ENCODE measurements at regions not wholly inside any gene's neighbourhood (a gene's known extent, or its start where the extent isn't known, plus 50 kb on each side); places are given as distances from the start of the nearest gene placed in this dataset.

DNA sequence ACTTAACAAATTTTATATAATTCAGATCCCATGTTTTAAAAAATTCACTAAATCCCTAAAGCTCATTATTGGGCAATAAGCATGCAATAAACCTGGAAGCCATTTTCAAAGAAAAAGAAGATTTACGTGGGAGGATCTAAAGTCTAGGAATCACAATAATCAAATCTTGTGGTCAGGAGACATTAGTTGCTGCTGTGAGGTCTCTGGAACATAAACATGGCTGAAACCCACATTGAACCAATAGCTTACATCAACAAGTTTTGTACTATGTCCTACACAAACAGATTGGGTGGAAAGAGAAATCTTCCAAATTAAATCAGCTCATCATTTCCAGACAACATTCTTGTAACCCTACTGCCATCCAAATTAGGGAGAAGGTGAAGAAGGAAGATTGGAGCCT lies 121.9 kb upstream of the EPHA3 start:
- Histone ChIP-seq H3K4me3 (ENCODE audit: low read length) (no peak overlapping the region), H3K27ac (ENCODE audit: low read length) (no peak overlapping the region), H3K27me3 (ENCODE audit: control insufficient read depth, insufficient read depth, low read length) (no peaks in the 10 kb centered on the region), H3K9me3 (replicated peaks; ENCODE audit: control insufficient read depth, low read depth, low read length) (no peaks in the 10 kb centered on the region), H3K4me1 (ENCODE audit: control insufficient read depth, insufficient read depth, low read length) (no peaks in the 10 kb centered on the region), H3K36me3 (ENCODE audit: control insufficient read depth, insufficient read depth, low read length) (no peaks in the 10 kb centered on the region)
- DNase-seq, result peak; percentile 11
- WGBS (ENCODE audit: insufficient coverage), result no CpG with 5 or more reads among the region's 1 CpG

GRCh38 chr3:88986834-88987233 lies 120.6 kb upstream of the EPHA3 start:
- Histone ChIP-seq H3K27me3 (ENCODE audit: control insufficient read depth, insufficient read depth, low read length) (no peaks in the 10 kb centered on the region), H3K4me3 (ENCODE audit: low read length) (no peak overlapping the region), H3K27ac (ENCODE audit: low read length) (no peak overlapping the region), H3K4me1 (ENCODE audit: control insufficient read depth, insufficient read depth, low read length) (no peaks in the 10 kb centered on the region), H3K9me3 (replicated peaks; ENCODE audit: control insufficient read depth, low read depth, low read length) (no peaks in the 10 kb centered on the region), H3K36me3 (ENCODE audit: control insufficient read depth, insufficient read depth, low read length) (no peaks in the 10 kb centered on the region)
- WGBS (ENCODE audit: insufficient coverage), result 40% methylated on average over 1 of the region's 2 CpGs
- peak; percentile 21 for DNase-seq

DNA sequence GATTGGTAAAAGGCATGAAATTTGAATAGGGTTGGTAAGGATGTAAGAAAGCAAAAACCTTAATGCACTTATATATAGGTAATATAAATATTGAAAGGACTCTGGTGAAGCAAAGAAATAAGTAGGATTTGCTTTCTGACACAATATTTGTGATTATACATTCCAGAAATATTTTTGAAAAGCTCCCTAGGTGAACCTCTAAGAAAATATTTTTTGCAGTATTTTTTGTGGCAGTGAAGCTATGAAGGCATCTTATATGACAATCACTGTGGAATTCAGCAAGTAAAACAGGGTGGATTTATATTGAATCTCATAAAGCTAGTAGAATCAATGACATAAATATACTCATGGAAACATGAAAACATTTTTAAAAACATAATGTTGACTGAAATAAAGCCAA lies 119.6 kb upstream of the EPHA3 start:
- no peaks in the 10 kb centered on the region for H3K4me1 ChIP-seq (ENCODE audit: control insufficient read depth, insufficient read depth, low read length)
- no peak overlapping the region for H3K4me3 ChIP-seq (ENCODE audit: low read length)
- H3K36me3 ChIP-seq (ENCODE audit: control insufficient read depth, insufficient read depth, low read length), result no peaks in the 10 kb centered on the region
- H3K27me3 ChIP-seq (ENCODE audit: control insufficient read depth, insufficient read depth, low read length), result no peaks in the 10 kb centered on the region
- H3K27ac ChIP-seq (ENCODE audit: low read length), result no peak overlapping the region
- no peak for DNase-seq
- H3K9me3 ChIP-seq (replicated peaks; ENCODE audit: control insufficient read depth, low read depth, low read length), result no peaks in the 10 kb centered on the region

DNA sequence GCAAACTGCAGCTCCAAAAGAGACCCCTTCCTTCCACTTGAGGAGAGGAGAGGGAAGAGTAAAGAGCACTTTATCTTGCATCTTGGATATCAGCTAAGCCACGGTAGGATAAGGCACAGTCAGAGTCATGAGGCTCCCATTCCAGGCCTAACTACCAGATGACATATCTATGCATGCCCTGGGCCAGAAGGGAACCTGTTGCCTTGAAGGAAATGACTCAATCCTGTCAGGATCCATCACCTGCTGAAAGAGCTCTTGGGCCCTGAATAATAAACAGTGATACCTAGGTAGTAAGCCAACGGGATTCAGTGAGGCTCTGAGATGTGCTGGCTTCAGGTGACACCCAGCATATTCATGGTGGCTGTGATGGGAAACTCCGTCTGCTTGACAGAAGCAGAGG lies 118.5 kb upstream of the EPHA3 start:
- Histone ChIP-seq H3K27ac (ENCODE audit: low read length) (no peak overlapping the region), H3K9me3 (replicated peaks; ENCODE audit: control insufficient read depth, low read depth, low read length) (no peaks in the 10 kb centered on the region), H3K27me3 (ENCODE audit: control insufficient read depth, insufficient read depth, low read length) (no peaks in the 10 kb centered on the region), H3K4me3 (ENCODE audit: low read length) (no peak overlapping the region), H3K36me3 (ENCODE audit: control insufficient read depth, insufficient read depth, low read length) (no peaks in the 10 kb centered on the region), H3K4me1 (ENCODE audit: control insufficient read depth, insufficient read depth, low read length) (no peaks in the 10 kb centered on the region)
- WGBS (ENCODE audit: insufficient coverage), result 86% methylated on average over 2 of the region's 3 CpGs
- no peak for DNase-seq

- Histone ChIP-seq H3K27me3 (ENCODE audit: control insufficient read depth, insufficient read depth, low read length) (no peaks in the 10 kb centered on the region), H3K9me3 (replicated peaks; ENCODE audit: control insufficient read depth, low read depth, low read length) (no peaks in the 10 kb centered on the region), H3K4me3 (ENCODE audit: low read length) (no peak overlapping the region), H3K4me1 (ENCODE audit: control insufficient read depth, insufficient read depth, low read length) (no peaks in the 10 kb centered on the region), H3K36me3 (ENCODE audit: control insufficient read depth, insufficient read depth, low read length) (no peaks in the 10 kb centered on the region), H3K27ac (ENCODE audit: low read length) (no peak overlapping the region)
- no peak for DNase-seq
Observed at GRCh38 chr3:88991496-88991895, 115.9 kb upstream of the EPHA3 start.

GRCh38 chr3:88996691-88997090 lies 110.7 kb upstream of the EPHA3 start:
- Histone ChIP-seq H3K9me3 (replicated peaks; ENCODE audit: control insufficient read depth, low read depth, low read length) (no peaks in the 10 kb centered on the region), H3K36me3 (ENCODE audit: control insufficient read depth, insufficient read depth, low read length) (no peaks in the 10 kb centered on the region), H3K4me1 (ENCODE audit: control insufficient read depth, insufficient read depth, low read length) (no peaks in the 10 kb centered on the region), H3K27ac (ENCODE audit: low read length) (no peak overlapping the region), H3K4me3 (ENCODE audit: low read length) (no peak overlapping the region), H3K27me3 (ENCODE audit: control insufficient read depth, insufficient read depth, low read length) (no peaks in the 10 kb centered on the region)
- DNase-seq, result no peak
- 33% methylated on average over 3 of the region's 3 CpGs for WGBS (ENCODE audit: insufficient coverage)

GRCh38 chr3:88997260-88997659 lies 110.2 kb upstream of the EPHA3 start:
- H3K36me3 ChIP-seq (ENCODE audit: control insufficient read depth, insufficient read depth, low read length), result no peaks in the 10 kb centered on the region
- WGBS (ENCODE audit: insufficient coverage), result no CpG with 5 or more reads among the region's 3 CpGs
- no peak overlapping the region for H3K27ac ChIP-seq (ENCODE audit: low read length)
- no peaks in the 10 kb centered on the region for H3K4me1 ChIP-seq (ENCODE audit: control insufficient read depth, insufficient read depth, low read length)
- no peak for DNase-seq
- H3K27me3 ChIP-seq (ENCODE audit: control insufficient read depth, insufficient read depth, low read length), result no peaks in the 10 kb centered on the region
- no peaks in the 10 kb centered on the region for H3K9me3 ChIP-seq (replicated peaks; ENCODE audit: control insufficient read depth, low read depth, low read length)
- H3K4me3 ChIP-seq (ENCODE audit: low read length), result no peak overlapping the region

- Histone ChIP-seq H3K36me3 (ENCODE audit: control insufficient read depth, insufficient read depth, low read length) (no peaks in the 10 kb centered on the region), H3K4me1 (ENCODE audit: control insufficient read depth, insufficient read depth, low read length) (no peaks in the 10 kb centered on the region), H3K27ac (ENCODE audit: low read length) (no peak overlapping the region), H3K27me3 (ENCODE audit: control insufficient read depth, insufficient read depth, low read length) (no peaks in the 10 kb centered on the region), H3K4me3 (ENCODE audit: low read length) (no peak overlapping the region), H3K9me3 (replicated peaks; ENCODE audit: control insufficient read depth, low read depth, low read length) (no peaks in the 10 kb centered on the region)
- DNase-seq, result peak; percentile 24
- WGBS (ENCODE audit: insufficient coverage), result no CpG with 5 or more reads among the region's 1 CpG
Observed at GRCh38 chr3:89000886-89001285, 106.5 kb upstream of the EPHA3 start.

GRCh38 chr3:89002191-89002590 lies 105.2 kb upstream of the EPHA3 start:
- peak; percentile 29 for DNase-seq
- Histone ChIP-seq H3K4me1 (ENCODE audit: control insufficient read depth, insufficient read depth, low read length) (no peaks in the 10 kb centered on the region), H3K36me3 (ENCODE audit: control insufficient read depth, insufficient read depth, low read length) (no peaks in the 10 kb centered on the region), H3K27me3 (ENCODE audit: control insufficient read depth, insufficient read depth, low read length) (no peaks in the 10 kb centered on the region), H3K9me3 (replicated peaks; ENCODE audit: control insufficient read depth, low read depth, low read length) (no peaks in the 10 kb centered on the region), H3K27ac (ENCODE audit: low read length) (no peak overlapping the region), H3K4me3 (ENCODE audit: low read length) (no peak overlapping the region)
- no CpG with 5 or more reads among the region's 5 CpGs for WGBS (ENCODE audit: insufficient coverage)

DNA sequence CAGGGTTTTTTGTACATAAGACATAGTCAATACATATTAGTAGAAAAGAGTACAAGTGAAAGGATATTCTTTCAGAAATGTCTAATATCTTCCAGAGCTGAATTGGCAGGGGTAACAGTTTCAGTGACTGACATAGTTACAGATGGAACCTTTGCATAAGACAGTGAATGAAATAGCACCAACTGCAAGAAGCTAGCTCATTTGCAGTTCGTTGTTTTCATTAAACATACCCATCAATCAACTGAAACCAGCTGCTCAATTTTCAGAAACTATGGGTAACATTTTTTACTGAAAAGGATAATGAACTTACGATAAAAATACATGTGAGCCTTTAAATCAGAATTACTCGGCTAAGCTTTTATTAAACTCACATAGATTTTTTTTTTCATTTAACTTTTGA lies 93.9 kb upstream of the EPHA3 start:
- H3K27me3 ChIP-seq (ENCODE audit: control insufficient read depth, insufficient read depth, low read length), result no peaks in the 10 kb centered on the region
- no peak overlapping the region for H3K27ac ChIP-seq (ENCODE audit: low read length)
- H3K9me3 ChIP-seq (replicated peaks; ENCODE audit: control insufficient read depth, low read depth, low read length), result no peaks in the 10 kb centered on the region
- H3K4me1 ChIP-seq (ENCODE audit: control insufficient read depth, insufficient read depth, low read length), result no peaks in the 10 kb centered on the region
- WGBS (ENCODE audit: insufficient coverage), result no CpG with 5 or more reads among the region's 3 CpGs
- no peak overlapping the region for H3K4me3 ChIP-seq (ENCODE audit: low read length)
- no peaks in the 10 kb centered on the region for H3K36me3 ChIP-seq (ENCODE audit: control insufficient read depth, insufficient read depth, low read length)
- DNase-seq, result no peak

DNA sequence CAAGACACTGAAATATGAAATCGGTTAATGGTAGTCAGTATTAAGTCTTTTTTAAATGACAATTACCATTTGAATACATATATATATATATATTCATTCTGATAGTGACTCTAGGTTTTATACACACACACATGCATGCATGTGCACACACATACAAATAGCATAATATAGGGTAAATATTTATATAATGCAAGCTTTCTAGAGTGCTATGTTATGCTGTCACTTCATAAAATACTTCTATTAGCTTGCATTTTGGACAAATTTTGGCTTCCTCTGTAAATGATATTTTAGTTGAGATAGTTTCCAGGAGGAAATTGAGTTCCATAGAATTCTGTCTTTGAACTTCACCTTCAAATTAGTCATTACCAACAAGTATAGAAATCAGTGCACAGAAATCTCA lies 89.9 kb upstream of the EPHA3 start:
- DNase-seq, result no peak
- Histone ChIP-seq H3K27me3 (ENCODE audit: control insufficient read depth, insufficient read depth, low read length) (no peaks in the 10 kb centered on the region), H3K36me3 (ENCODE audit: control insufficient read depth, insufficient read depth, low read length) (no peaks in the 10 kb centered on the region), H3K4me1 (ENCODE audit: control insufficient read depth, insufficient read depth, low read length) (no peaks in the 10 kb centered on the region), H3K4me3 (ENCODE audit: low read length) (no peak overlapping the region), H3K27ac (ENCODE audit: low read length) (no peak overlapping the region), H3K9me3 (replicated peaks; ENCODE audit: control insufficient read depth, low read depth, low read length) (no peaks in the 10 kb centered on the region)
- no CpG with 5 or more reads among the region's 1 CpG for WGBS (ENCODE audit: insufficient coverage)
